ENCODE measurements at regions not wholly inside any gene's neighbourhood (a gene's known extent, or its start where the extent isn't known, plus 50 kb on each side); places are given as distances from the start of the nearest gene placed in this dataset.

- no peak overlapping the region for H2BK120ac ChIP-seq (ENCODE audit: low read depth, low read length, poor library complexity, severe bottlenecking)
- H3K27me3 ChIP-seq (ENCODE audit: insufficient read depth, low read length): no peaks in the 10 kb centered on the region
- Mint-ChIP-seq H3K9me3 (peaks cover 16 to 17% of the 10 kb centered on the region in 2 experiments), H3K27ac (no peak overlapping the region), H3K36me3 (ENCODE audit: insufficient read depth in 1 of 3, low read depth in 3 of 3) (peaks cover 1 to 19% (median 4%) of the 10 kb centered on the region in 3 experiments; a peak in 6 of 7 replicates), H3K4me3 (no peak overlapping the region), H3K4me1 (no peaks in the 10 kb centered on the region), H3K27me3 (ENCODE audit: low read depth) (no peaks in the 10 kb centered on the region)
- H3K4me2 ChIP-seq (ENCODE audit: insufficient read depth, insufficient read length, low read length): no peak overlapping the region
- no peak for DNase-seq
- no peak overlapping the region for H2AK5ac ChIP-seq (ENCODE audit: insufficient read length, low read length)
- H3K18ac ChIP-seq (ENCODE audit: insufficient read length, low read depth, low read length): no peak overlapping the region
- no peak overlapping the region for H3K14ac ChIP-seq (ENCODE audit: insufficient read depth, low read length)
- WGBS (ENCODE audit: extremely low coverage, insufficient read length, low lambda C conversion rate): no CpG with 5 or more reads among the region's 6 CpGs
- no peak overlapping the region for H3T11ph ChIP-seq (ENCODE audit: low read length)
- no peak overlapping the region for H3K27ac ChIP-seq (ENCODE audit: insufficient read length, low read depth, low read length)
- H3K56ac ChIP-seq (ENCODE audit: insufficient read length, low read depth, low read length): no peak overlapping the region
- no peak overlapping the region for H3K4ac ChIP-seq (ENCODE audit: low read depth, low read length)
- TF ChIP-seq, protein P1, sequence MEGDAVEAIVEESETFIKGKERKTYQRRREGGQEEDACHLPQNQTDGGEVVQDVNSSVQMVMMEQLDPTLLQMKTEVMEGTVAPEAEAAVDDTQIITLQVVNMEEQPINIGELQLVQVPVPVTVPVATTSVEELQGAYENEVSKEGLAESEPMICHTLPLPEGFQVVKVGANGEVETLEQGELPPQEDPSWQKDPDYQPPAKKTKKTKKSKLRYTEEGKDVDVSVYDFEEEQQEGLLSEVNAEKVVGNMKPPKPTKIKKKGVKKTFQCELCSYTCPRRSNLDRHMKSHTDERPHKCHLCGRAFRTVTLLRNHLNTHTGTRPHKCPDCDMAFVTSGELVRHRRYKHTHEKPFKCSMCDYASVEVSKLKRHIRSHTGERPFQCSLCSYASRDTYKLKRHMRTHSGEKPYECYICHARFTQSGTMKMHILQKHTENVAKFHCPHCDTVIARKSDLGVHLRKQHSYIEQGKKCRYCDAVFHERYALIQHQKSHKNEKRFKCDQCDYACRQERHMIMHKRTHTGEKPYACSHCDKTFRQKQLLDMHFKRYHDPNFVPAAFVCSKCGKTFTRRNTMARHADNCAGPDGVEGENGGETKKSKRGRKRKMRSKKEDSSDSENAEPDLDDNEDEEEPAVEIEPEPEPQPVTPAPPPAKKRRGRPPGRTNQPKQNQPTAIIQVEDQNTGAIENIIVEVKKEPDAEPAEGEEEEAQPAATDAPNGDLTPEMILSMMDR (conservative IDR thresholded peaks at IDR 0.05): no peak
- no peaks in the 10 kb centered on the region for H3K79me2 ChIP-seq (ENCODE audit: insufficient read depth, low read length)
- no peaks in the 10 kb centered on the region for H3K9me3 ChIP-seq (ENCODE audit: control insufficient read depth, low read depth, low read length)
- no peak overlapping the region for H4K5ac ChIP-seq (ENCODE audit: insufficient read length, low read depth, low read length)
- no peak overlapping the region for H3K23ac ChIP-seq (ENCODE audit: insufficient read length, low read depth, low read length)
- H4K20me1 ChIP-seq (ENCODE audit: control insufficient read depth, insufficient read depth, insufficient read length): no peaks in the 10 kb centered on the region
- no peak overlapping the region for H2BK12ac ChIP-seq (ENCODE audit: insufficient read length, low read depth, low read length)
- H4K8ac ChIP-seq (replicated peaks; ENCODE audit: insufficient read length, low read depth, low read length): no peak overlapping the region
- H3K79me1 ChIP-seq (ENCODE audit: insufficient read depth, low read depth, low read length, poor library complexity, severe bottlenecking): no peaks in the 10 kb centered on the region
- no peak overlapping the region for H4K91ac ChIP-seq (ENCODE audit: insufficient read length, low read depth, low read length)
- no peak overlapping the region for H2BK5ac ChIP-seq (ENCODE audit: insufficient read length, low read length)
- H3K23me2 ChIP-seq (ENCODE audit: insufficient read length, low read depth, low read length, poor library complexity, severe bottlenecking): no peaks in the 10 kb centered on the region
- no peak overlapping the region for H2AFZ ChIP-seq (ENCODE audit: low read length)
- no peak overlapping the region for H2BK15ac ChIP-seq (ENCODE audit: low read depth, low read length)
- no peaks in the 10 kb centered on the region for H3K4me1 ChIP-seq (ENCODE audit: insufficient read depth, low read length)
- no peak overlapping the region for H2BK20ac ChIP-seq (ENCODE audit: low read depth, low read length, poor library complexity, severe bottlenecking)
- H3K9ac ChIP-seq (ENCODE audit: extremely low read depth, insufficient read length, low read length): no peak overlapping the region
These were observed 565.7 kb downstream of the SLC4A3 start for GRCh38 chr2:220192994-220193753.
